ENCODE measurements at regions not wholly inside any gene's neighbourhood (a gene's known extent, or its start where the extent isn't known, plus 50 kb on each side); places are given as distances from the start of the nearest gene placed in this dataset.

GRCh38 chr9:21657966-21658667, 144.3 kb upstream of the MTAP start:
- in situ Hi-C loops (cut with MboI; ENCODE audit: low sequenced_read_pairs): no loop called here

GRCh38 chr9:21660976-21661375, 141.5 kb upstream of the MTAP start:
- in situ Hi-C loops (cut with MboI; ENCODE audit: low sequenced_read_pairs): no loop called here

- in situ Hi-C loops (cut with MboI; ENCODE audit: low sequenced_read_pairs): no loop called here
Observed at GRCh38 chr9:21661626-21662025, 140.8 kb upstream of the MTAP start.

GRCh38 chr9:21668516-21668915, 133.9 kb upstream of the MTAP start:
- in situ Hi-C loops (cut with MboI; ENCODE audit: low sequenced_read_pairs): no loop called here

GRCh38 chr9:21669701-21670100, 132.7 kb upstream of the MTAP start:
- in situ Hi-C loops (cut with MboI; ENCODE audit: low sequenced_read_pairs): no loop called here

- in situ Hi-C loops (cut with MboI; ENCODE audit: low sequenced_read_pairs): no loop called here
Observed at GRCh38 chr9:21670374-21670773, 132.1 kb upstream of the MTAP start.

GRCh38 chr9:21672140-21672539, 130.3 kb upstream of the MTAP start:
- in situ Hi-C loops (cut with MboI; ENCODE audit: low sequenced_read_pairs): no loop called here

GRCh38 chr9:21672761-21673160, 129.7 kb upstream of the MTAP start:
- in situ Hi-C loops (cut with MboI; ENCODE audit: low sequenced_read_pairs): no loop called here

- in situ Hi-C loops (cut with MboI; ENCODE audit: low sequenced_read_pairs): no loop called here
Observed at GRCh38 chr9:21674894-21675293, 127.5 kb upstream of the MTAP start.

- in situ Hi-C loops (cut with MboI; ENCODE audit: low sequenced_read_pairs): no loop called here
Observed at GRCh38 chr9:21677387-21677786, 125.0 kb upstream of the MTAP start.

- in situ Hi-C loops (cut with MboI; ENCODE audit: low sequenced_read_pairs): no loop called here
Observed at GRCh38 chr9:21677834-21678233, 124.6 kb upstream of the MTAP start.

GRCh38 chr9:21679432-21679831, 123.0 kb upstream of the MTAP start:
- in situ Hi-C loops (cut with MboI; ENCODE audit: low sequenced_read_pairs): no loop called here

GRCh38 chr9:21680590-21680989, 121.8 kb upstream of the MTAP start:
- in situ Hi-C loops (cut with MboI; ENCODE audit: low sequenced_read_pairs): no loop called here

GRCh38 chr9:21681641-21682040, 120.8 kb upstream of the MTAP start:
- in situ Hi-C loops (cut with MboI; ENCODE audit: low sequenced_read_pairs): no loop called here

GRCh38 chr9:21682381-21682780, 120.1 kb upstream of the MTAP start:
- in situ Hi-C loops (cut with MboI; ENCODE audit: low sequenced_read_pairs): no loop called here

- in situ Hi-C loops (cut with MboI; ENCODE audit: low sequenced_read_pairs): no loop called here
Observed at GRCh38 chr9:21682981-21683380, 119.5 kb upstream of the MTAP start.

- in situ Hi-C loops (cut with MboI; ENCODE audit: low sequenced_read_pairs): no loop called here
Observed at GRCh38 chr9:21683484-21684175, 118.8 kb upstream of the MTAP start.

GRCh38 chr9:21684231-21684630, 118.2 kb upstream of the MTAP start:
- in situ Hi-C loops (cut with MboI; ENCODE audit: low sequenced_read_pairs): no loop called here

GRCh38 chr9:21684831-21685362, 117.5 kb upstream of the MTAP start:
- in situ Hi-C loops (cut with MboI; ENCODE audit: low sequenced_read_pairs): no loop called here

GRCh38 chr9:21685502-21685901, 116.9 kb upstream of the MTAP start:
- in situ Hi-C loops (cut with MboI; ENCODE audit: low sequenced_read_pairs): no loop called here

GRCh38 chr9:21686738-21687137, 115.7 kb upstream of the MTAP start:
- in situ Hi-C loops (cut with MboI; ENCODE audit: low sequenced_read_pairs): no loop called here

GRCh38 chr9:21687351-21687750, 115.1 kb upstream of the MTAP start:
- in situ Hi-C loops (cut with MboI; ENCODE audit: low sequenced_read_pairs): no loop called here
